HL-60 (cell line): ENCODE measurements at regions not wholly inside any gene's neighbourhood (a gene's known extent, or its start where the extent isn't known, plus 50 kb on each side); places are given as distances from the start of the nearest gene placed in this dataset.

ENCODE experiments used
- DNase-seq, 2 experiments: peaks; one replicate each; pipeline ENCODE4 v3.0.0-alpha.2; 2010 to 2020; ENCODE audit warnings: low read depth in 1 of 2, low spot score in 1 of 2
- H3K27ac ChIP-seq: fragments of 250-450 bp; sonication (Bioruptor Pico); replicated peaks from 2 replicates; pipeline ENCODE4 v1.5.1; 2020; ENCODE audit warnings: mild to moderate bottlenecking, moderate library complexity
- H3K27me3 ChIP-seq: fragments of 250-450 bp; sonication (Bioruptor Pico); 2 replicates; pipeline ENCODE4 v1.5.1; 2021; ENCODE audit warnings: mild to moderate bottlenecking, moderate library complexity; ENCODE audit not compliant: insufficient read depth, poor library complexity, severe bottlenecking
- H3K4me3 ChIP-seq: replicated peaks from 2 replicates; pipeline ENCODE4 v1.5.1; 2011; ENCODE audit warnings: mild to moderate bottlenecking, control low read depth, low read length; ENCODE audit not compliant: insufficient read depth
- GABPA ChIP-seq: IDR thresholded peaks from 2 replicates; pipeline ENCODE4 v1.6.1; 2012; ENCODE audit warnings: low read depth
- POLR2AphosphoS5 ChIP-seq: IDR thresholded peaks from 2 replicates; pipeline ENCODE4 v1.6.1; 2012; ENCODE audit warnings: low read depth
- REST ChIP-seq: IDR thresholded peaks from 2 replicates; pipeline ENCODE4 v1.6.1; 2012; ENCODE audit warnings: low read depth; ENCODE audit not compliant: insufficient replicate concordance
- SPI1 ChIP-seq: IDR thresholded peaks from 2 replicates; pipeline ENCODE4 v1.6.1; 2012; ENCODE audit warnings: low read depth, mild to moderate bottlenecking, borderline replicate concordance
- TF ChIP-seq, protein P1 (sequence below): IDR thresholded peaks from one replicate; pipeline ENCODE4 v1.5.1; 2011; ENCODE audit warnings: low read length, control low read depth, inconsistent platforms; ENCODE audit not compliant: insufficient read depth

DNA sequence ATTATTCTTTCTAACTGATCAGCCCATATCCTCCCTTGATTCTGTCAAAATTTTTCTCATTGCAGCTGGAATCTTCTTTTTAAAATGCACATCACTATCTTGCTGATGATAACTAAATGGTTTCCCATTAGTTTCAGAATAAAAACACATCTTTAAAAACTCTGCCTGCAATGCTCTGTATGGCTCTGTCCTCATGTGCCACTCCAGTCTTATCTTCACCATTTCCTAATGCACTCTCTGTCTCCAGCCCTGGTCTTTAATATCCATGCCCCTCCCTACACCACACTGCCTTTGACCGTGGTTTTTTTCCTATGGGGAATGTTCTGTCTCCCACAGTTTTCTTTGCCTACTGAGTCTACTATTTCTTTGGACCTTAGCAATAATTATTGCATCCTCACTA lies 244.1 kb upstream of the ARSJ start:
- TF ChIP-seq GABPA, result no peak
- TF ChIP-seq, protein P1, sequence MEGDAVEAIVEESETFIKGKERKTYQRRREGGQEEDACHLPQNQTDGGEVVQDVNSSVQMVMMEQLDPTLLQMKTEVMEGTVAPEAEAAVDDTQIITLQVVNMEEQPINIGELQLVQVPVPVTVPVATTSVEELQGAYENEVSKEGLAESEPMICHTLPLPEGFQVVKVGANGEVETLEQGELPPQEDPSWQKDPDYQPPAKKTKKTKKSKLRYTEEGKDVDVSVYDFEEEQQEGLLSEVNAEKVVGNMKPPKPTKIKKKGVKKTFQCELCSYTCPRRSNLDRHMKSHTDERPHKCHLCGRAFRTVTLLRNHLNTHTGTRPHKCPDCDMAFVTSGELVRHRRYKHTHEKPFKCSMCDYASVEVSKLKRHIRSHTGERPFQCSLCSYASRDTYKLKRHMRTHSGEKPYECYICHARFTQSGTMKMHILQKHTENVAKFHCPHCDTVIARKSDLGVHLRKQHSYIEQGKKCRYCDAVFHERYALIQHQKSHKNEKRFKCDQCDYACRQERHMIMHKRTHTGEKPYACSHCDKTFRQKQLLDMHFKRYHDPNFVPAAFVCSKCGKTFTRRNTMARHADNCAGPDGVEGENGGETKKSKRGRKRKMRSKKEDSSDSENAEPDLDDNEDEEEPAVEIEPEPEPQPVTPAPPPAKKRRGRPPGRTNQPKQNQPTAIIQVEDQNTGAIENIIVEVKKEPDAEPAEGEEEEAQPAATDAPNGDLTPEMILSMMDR, result no peak
- TF ChIP-seq REST, result no peak
- no peak for TF ChIP-seq POLR2AphosphoS5
- TF ChIP-seq SPI1, result no peak
- no peaks in the 10 kb centered on the region for H3K27me3 ChIP-seq
- no peak overlapping the region for H3K4me3 ChIP-seq
- H3K27ac ChIP-seq, result no peak overlapping the region
- DNase-seq, result no peak

GRCh38 chr4:114225436-114225835 lies 246.0 kb upstream of the ARSJ start:
- Histone ChIP-seq H3K4me3 (no peak overlapping the region), H3K27me3 (no peaks in the 10 kb centered on the region), H3K27ac (no peak overlapping the region)
- no peak for DNase-seq
- no peak for TF ChIP-seq GABPA
- TF ChIP-seq POLR2AphosphoS5, result no peak
- no peak for TF ChIP-seq SPI1

GRCh38 chr4:114226179-114226578 lies 246.7 kb upstream of the ARSJ start:
- H3K27ac ChIP-seq, result no peak overlapping the region
- H3K4me3 ChIP-seq, result no peak overlapping the region
- no peaks in the 10 kb centered on the region for H3K27me3 ChIP-seq
- TF ChIP-seq, protein P1, result no peak
- no peak for TF ChIP-seq REST
- TF ChIP-seq SPI1, result no peak
- TF ChIP-seq GABPA, result no peak
- no peak for TF ChIP-seq POLR2AphosphoS5
- DNase-seq, result no peak

DNA sequence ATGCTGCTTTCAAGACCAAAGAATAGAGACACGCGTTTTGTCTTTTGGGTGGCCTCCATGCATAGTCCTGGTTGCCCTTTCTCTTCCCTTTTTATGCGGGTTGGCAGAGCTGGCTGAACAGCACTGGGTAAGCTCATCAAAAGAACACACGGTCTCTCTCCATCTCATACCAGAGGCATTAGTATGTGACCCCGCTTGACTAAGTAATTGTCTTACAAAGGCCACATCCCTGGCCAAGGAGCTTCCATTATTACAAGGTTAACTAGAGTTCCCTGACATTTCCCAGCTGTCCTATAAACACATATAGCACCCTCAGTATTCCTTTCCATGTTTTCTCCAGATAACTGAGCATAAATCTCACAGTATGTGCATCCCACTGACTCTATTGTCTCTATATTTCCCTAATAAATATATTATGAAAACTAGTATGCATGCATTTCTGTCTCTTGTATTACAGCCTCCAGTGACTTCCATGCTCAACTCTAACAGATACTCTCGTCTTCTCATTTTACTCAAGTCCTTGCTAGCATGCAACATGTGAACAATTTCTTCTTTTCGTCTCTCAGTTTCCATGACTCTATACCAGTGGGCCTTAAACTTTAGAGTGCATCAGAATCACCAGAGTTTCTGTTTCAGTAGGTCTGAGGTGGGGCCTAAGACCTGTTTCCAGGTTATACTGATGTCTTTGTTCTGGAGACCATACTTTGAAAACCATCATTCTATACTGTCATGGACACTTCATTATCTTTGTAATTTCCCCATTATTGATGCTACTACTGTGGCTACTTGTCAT lies 247.7 kb upstream of the ARSJ start:
- H3K27me3 ChIP-seq, result no peaks in the 10 kb centered on the region
- H3K4me3 ChIP-seq, result no peak overlapping the region
- TF ChIP-seq SPI1 (no peak), REST (no peak), POLR2AphosphoS5 (no peak), GABPA (no peak)
- TF ChIP-seq, protein P1, result no peak
- no peak for DNase-seq
- no peak overlapping the region for H3K27ac ChIP-seq
